GM13976 (cell line): ENCODE measurements at regions not wholly inside any gene's neighbourhood (a gene's known extent, or its start where the extent isn't known, plus 50 kb on each side); places are given as distances from the start of the nearest gene placed in this dataset.

Experiments used
- DNase-seq: peaks from one replicate; pipeline ENCODE4 v3.0.0; 2012; ENCODE audit warnings: low spot score
- in situ Hi-C: fragments of 300-500 bp; cut with MboI; formaldehyde crosslinking; loops from one replicate; pipeline ENCODE4 v1.12.0; 2022; ENCODE audit warnings: low sequenced_read_pairs, mixed read lengths, inconsistent platforms; ENCODE audit not compliant: unreplicated experiment
- TF ChIP-seq, protein P1 (sequence below): IDR thresholded peaks from 2 replicates; pipeline ENCODE4 v1.5.1; 2012; ENCODE audit warnings: borderline replicate concordance, mild to moderate bottlenecking; ENCODE audit not compliant: insufficient read depth; ENCODE audit errors: extremely low read depth, missing control alignments, control extremely low read depth

DNA sequence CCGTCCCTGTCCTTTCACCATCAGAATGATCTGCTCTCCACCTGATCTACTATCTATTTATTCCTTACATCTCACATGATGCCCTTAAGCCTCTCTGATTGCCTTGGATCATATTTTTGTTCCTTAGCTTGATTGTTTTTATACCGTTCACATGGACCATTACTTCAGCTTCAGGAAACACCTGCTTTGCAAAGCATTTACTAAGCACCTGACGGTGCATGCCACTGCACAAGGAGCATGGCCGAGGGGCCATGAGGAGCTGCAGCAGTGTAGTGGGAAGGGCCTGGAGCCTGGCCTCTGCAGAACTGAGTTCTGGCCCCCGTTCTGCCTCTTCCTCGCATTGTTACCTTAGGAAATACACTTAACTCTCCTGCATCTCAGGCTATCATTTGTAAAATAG, 124.1 kb upstream of the NDUFV2 start:
- in situ Hi-C loops, result no loop called here
- TF ChIP-seq, protein P1, sequence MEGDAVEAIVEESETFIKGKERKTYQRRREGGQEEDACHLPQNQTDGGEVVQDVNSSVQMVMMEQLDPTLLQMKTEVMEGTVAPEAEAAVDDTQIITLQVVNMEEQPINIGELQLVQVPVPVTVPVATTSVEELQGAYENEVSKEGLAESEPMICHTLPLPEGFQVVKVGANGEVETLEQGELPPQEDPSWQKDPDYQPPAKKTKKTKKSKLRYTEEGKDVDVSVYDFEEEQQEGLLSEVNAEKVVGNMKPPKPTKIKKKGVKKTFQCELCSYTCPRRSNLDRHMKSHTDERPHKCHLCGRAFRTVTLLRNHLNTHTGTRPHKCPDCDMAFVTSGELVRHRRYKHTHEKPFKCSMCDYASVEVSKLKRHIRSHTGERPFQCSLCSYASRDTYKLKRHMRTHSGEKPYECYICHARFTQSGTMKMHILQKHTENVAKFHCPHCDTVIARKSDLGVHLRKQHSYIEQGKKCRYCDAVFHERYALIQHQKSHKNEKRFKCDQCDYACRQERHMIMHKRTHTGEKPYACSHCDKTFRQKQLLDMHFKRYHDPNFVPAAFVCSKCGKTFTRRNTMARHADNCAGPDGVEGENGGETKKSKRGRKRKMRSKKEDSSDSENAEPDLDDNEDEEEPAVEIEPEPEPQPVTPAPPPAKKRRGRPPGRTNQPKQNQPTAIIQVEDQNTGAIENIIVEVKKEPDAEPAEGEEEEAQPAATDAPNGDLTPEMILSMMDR, result no peak
- DNase-seq, result no peak

DNA sequence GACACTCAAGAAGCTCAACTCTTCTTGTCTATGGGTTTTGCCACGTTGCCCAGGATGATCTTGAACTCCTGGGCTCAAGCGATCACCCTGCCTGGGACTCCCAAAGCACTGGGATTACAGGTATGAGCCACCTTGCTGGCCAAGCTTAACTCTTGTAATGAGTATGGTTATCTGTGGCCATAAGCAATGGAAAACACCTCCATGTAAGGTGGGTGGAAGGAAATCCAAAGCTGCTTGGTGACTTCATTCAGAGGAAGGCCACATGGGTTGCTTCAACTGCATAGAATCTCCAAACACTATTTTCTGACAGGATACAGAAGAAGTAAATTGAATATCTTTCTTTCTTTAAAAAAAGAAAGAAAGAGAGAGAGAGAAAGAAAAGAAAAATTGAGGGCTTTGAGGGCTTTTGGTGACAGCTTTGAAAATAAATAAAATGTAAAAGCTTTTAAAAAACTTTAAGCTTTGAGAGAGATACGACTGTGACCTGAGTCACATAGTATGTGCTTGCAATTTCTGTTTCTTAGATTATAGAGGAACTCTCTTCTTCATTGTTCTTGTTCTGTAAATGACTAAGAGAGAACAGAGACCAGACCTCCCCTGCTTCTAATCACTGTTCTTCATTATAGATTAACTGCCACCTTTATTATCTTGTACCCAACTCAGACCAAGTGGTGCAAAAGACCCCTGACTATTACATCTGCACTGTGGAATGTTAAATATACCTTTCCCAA, 123.1 kb upstream of the NDUFV2 start:
- no peak for DNase-seq
- in situ Hi-C loops, result no loop called here
- TF ChIP-seq, protein P1, result no peak

DNA sequence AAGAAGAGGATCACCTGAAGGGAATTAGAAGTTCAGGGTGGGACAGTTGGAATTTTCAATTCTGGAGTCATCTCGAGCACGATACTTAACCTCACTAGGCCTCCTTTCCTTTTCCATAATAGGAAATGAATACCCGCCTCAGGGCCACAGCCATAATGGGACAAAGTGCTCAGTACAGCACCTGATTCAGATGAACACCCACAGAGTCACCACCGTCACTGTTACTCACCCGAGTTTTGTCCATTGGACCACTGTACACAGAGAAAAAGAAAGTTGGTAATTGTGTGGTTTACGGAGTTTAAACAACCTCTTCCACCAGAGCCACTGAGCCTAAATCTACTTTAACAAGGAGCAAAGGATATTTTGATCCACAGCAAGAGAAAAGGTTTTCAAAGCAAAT, 122.0 kb upstream of the NDUFV2 start:
- TF ChIP-seq, protein P1, result no peak
- no peak for DNase-seq
- in situ Hi-C loops, result no loop called here

DNA sequence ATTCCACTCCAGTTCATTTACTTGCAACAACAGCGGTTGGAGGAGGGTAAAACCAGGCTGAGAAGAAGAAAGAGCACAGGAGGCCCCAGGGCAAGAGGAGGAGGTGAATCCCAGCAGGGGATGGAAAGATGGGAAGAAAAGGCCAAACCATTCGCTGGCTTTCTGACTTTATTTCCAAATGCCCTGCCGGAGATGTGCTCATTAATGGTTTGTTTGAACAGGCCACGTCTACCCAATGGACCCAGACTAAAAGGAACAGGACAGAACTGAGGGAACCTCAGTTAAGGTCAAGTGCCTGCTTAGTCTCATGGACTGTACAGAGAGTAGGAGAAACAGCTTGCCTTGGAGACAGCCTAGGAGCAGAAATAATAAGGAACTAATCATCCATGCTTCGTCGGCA, 121.6 kb upstream of the NDUFV2 start:
- TF ChIP-seq, protein P1, result no peak
- DNase-seq, result no peak
- in situ Hi-C loops, result no loop called here

DNA sequence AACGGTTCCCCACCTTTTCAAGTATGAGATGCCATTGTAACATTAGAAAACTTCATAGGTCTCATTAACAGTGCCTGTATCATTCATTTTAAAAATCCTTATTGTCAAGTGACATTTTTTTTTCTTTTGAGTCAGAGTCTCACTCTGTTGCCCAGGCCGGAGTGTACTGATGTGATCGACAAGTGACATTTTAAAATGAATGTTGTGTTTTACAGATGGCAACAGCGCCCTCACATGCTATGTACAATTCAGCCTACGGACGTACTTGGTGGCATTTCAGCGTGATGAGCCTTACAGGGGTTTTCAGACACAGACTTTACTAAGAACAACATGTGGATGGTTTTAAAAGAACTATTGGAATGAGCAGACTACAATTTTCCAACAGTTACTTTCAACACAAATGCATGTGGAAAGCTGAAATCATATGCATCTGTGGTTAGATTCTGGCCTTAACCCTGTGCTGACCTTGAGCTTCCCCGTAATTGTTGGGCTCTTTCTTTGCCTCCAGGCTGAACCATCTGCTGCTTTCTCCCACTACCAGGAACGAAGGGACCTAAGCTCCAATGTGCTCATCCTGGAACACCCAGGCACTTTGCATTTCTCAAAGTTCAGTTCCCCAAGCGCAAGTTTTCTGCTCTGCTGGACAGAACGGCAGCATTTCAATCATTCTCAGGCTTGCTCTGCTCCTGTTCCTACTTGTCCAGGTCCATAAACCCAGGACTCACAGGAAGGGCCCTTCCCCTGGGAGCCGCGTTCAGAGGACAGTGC, 119.9 kb upstream of the NDUFV2 start:
- in situ Hi-C loops, result no loop called here
- DNase-seq, result no peak
- TF ChIP-seq, protein P1, result peak; percentile 33

DNA sequence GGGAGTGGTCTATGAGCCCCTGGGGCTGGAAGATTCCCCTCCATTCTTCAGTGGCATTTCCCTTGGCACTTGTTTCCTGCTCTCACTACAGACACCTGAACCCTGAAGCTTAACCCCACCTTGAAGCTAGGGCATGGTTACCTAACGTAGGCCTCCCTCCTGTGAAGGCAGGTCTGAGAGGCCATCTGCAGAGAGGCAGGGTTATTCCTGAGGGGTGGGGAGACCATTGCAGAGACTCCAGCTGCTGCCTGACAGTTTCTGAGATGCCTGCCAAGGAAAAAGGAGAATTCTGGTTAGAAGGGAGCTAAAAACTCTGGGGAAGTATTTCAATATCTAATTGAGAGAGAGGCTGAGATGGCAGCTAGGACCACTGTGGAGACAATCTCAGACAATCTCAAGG, 119.3 kb upstream of the NDUFV2 start:
- TF ChIP-seq, protein P1, result no peak
- in situ Hi-C loops, result no loop called here
- no peak for DNase-seq
